GM19397 (cell line): ENCODE measurements at regions not wholly inside any gene's neighbourhood (a gene's known extent, or its start where the extent isn't known, plus 50 kb on each side); places are given as distances from the start of the nearest gene placed in this dataset.

Source experiments
- ATAC-seq: cut with Tn5 transposase; IDR thresholded peaks from one replicate; pipeline ENCODE4 v1.9.1; 2021; ENCODE audit warnings: mild to moderate bottlenecking, moderate library complexity; ENCODE audit not compliant: unreplicated experiment

GRCh38 chr12:65596514-65597091, 227.7 kb upstream of the HMGA2 start:
- ATAC-seq, result no peak

GRCh38 chr12:65597527-65597926, 226.8 kb upstream of the HMGA2 start:
- no peak for ATAC-seq

GRCh38 chr12:65598688-65599087, 225.6 kb upstream of the HMGA2 start:
- no peak for ATAC-seq

- ATAC-seq, result no peak
These were observed 222.1 kb upstream of the HMGA2 start for GRCh38 chr12:65602253-65602609.

GRCh38 chr12:65602610-65603295, 221.5 kb upstream of the HMGA2 start:
- ATAC-seq, result no peak

- no peak for ATAC-seq
These were observed 220.6 kb upstream of the HMGA2 start for GRCh38 chr12:65603438-65604351.

GRCh38 chr12:65605019-65605418, 219.3 kb upstream of the HMGA2 start:
- ATAC-seq, result no peak

GRCh38 chr12:65606008-65606766, 218.1 kb upstream of the HMGA2 start:
- ATAC-seq, result no peak

- no peak for ATAC-seq
These were observed 216.9 kb upstream of the HMGA2 start for GRCh38 chr12:65607401-65607841.

GRCh38 chr12:65608319-65608916, 215.9 kb upstream of the HMGA2 start:
- no peak for ATAC-seq

- no peak for ATAC-seq
These were observed 214.9 kb upstream of the HMGA2 start for GRCh38 chr12:65609359-65609771.

- ATAC-seq, result no peak
These were observed 212.9 kb upstream of the HMGA2 start for GRCh38 chr12:65611396-65611795.

GRCh38 chr12:65612440-65612839, 211.8 kb upstream of the HMGA2 start:
- ATAC-seq, result no peak

- no peak for ATAC-seq
These were observed 210.6 kb upstream of the HMGA2 start for GRCh38 chr12:65613692-65614091.

GRCh38 chr12:65614259-65614889, 209.9 kb upstream of the HMGA2 start:
- ATAC-seq, result no peak

- ATAC-seq, result no peak
These were observed 209.2 kb upstream of the HMGA2 start for GRCh38 chr12:65615118-65615517.

GRCh38 chr12:65616022-65616421, 208.3 kb upstream of the HMGA2 start:
- ATAC-seq, result no peak

GRCh38 chr12:65618588-65618987, 205.7 kb upstream of the HMGA2 start:
- ATAC-seq, result no peak

- ATAC-seq, result no peak
These were observed 205.3 kb upstream of the HMGA2 start for GRCh38 chr12:65619018-65619417.

- ATAC-seq, result no peak
These were observed 204.2 kb upstream of the HMGA2 start for GRCh38 chr12:65620046-65620445.
